Endodermal cell (in vitro differentiated cells): ENCODE measurements at regions not wholly inside any gene's neighbourhood (a gene's known extent, or its start where the extent isn't known, plus 50 kb on each side); places are given as distances from the start of the nearest gene placed in this dataset.

Experiments
- DNase-seq: peaks from one replicate; pipeline ENCODE4 v3.0.0-alpha.2; 2017
- H3K27ac ChIP-seq: 2 replicates; pipeline ENCODE4 v1.5.1; 2013; ENCODE audit warnings: mild to moderate bottlenecking, low read depth, low read length, moderate library complexity
- H3K27me3 ChIP-seq: 2 replicates; pipeline ENCODE4 v1.6.1; 2013; ENCODE audit warnings: mild to moderate bottlenecking, low read length, moderate library complexity; ENCODE audit not compliant: insufficient read depth, control insufficient read depth, poor library complexity, severe bottlenecking
- H3K36me3 ChIP-seq: 2 replicates; pipeline ENCODE4 v1.7.0; 2013; ENCODE audit warnings: mild to moderate bottlenecking, low read length, moderate library complexity; ENCODE audit not compliant: control insufficient read depth, insufficient read depth
- H3K4me1 ChIP-seq: one replicate; pipeline ENCODE4 v1.7.0; 2013; ENCODE audit warnings: low read length; ENCODE audit not compliant: control insufficient read depth, insufficient read depth
- H3K4me3 ChIP-seq: 2 replicates; pipeline ENCODE4 v1.5.1; 2013; ENCODE audit warnings: mild to moderate bottlenecking, low read length, moderate library complexity
- H3K9ac ChIP-seq: 2 replicates; pipeline ENCODE4 v1.6.1; 2013; ENCODE audit warnings: mild to moderate bottlenecking, low read length, moderate library complexity; ENCODE audit not compliant: poor library complexity, severe bottlenecking; ENCODE audit errors: extremely low read depth
- H3K9me3 ChIP-seq: 2 replicates; pipeline ENCODE4 v1.6.1; 2013; ENCODE audit warnings: mild to moderate bottlenecking, low read length, moderate library complexity; ENCODE audit not compliant: control insufficient read depth
- H3K27ac Mint-ChIP-seq: 2 replicates; pipeline ENCODE4 v1.8.0; 2020; ENCODE audit warnings: mixed read lengths
- H3K27me3 Mint-ChIP-seq: 2 replicates; pipeline ENCODE4 v1.8.0; 2021; ENCODE audit warnings: mild to moderate bottlenecking, mixed read lengths; ENCODE audit not compliant: insufficient read depth
- H3K36me3 Mint-ChIP-seq: 2 replicates; pipeline ENCODE4 v1.8.0; 2020; ENCODE audit warnings: low read depth, mixed read lengths
- H3K4me1 Mint-ChIP-seq: 2 replicates; pipeline ENCODE4 v1.8.0; 2020; ENCODE audit warnings: mixed read lengths
- H3K4me3 Mint-ChIP-seq: 2 replicates; pipeline ENCODE4 v1.8.0; 2020; ENCODE audit warnings: mild to moderate bottlenecking, moderate library complexity, mixed read lengths
- H3K9me3 Mint-ChIP-seq: 2 replicates; pipeline ENCODE4 v1.8.0; 2020; ENCODE audit warnings: mild to moderate bottlenecking, mixed read lengths
- WGBS, 2 experiments: methylation state at CpG; one replicate each; pipeline versions ENCODE4 v1.1.5 to v1.1.7; 2013; ENCODE audit warnings: missing lambda C conversion rate in 2 of 2, mixed read lengths in 1 of 2; ENCODE audit not compliant: insufficient coverage in 1 of 2, insufficient read length in 1 of 2; 5-methylcytosine and 5-hydroxymethylcytosine counted together
- TF ChIP-seq, protein P1 (sequence below): fragments of 200-600 bp; sonication (generic); conservative IDR thresholded peaks from 2 replicates; pipeline ENCODE4 v1.5.0; 2021; ENCODE audit warnings: antibody characterized with exemption, mild to moderate bottlenecking

DNA sequence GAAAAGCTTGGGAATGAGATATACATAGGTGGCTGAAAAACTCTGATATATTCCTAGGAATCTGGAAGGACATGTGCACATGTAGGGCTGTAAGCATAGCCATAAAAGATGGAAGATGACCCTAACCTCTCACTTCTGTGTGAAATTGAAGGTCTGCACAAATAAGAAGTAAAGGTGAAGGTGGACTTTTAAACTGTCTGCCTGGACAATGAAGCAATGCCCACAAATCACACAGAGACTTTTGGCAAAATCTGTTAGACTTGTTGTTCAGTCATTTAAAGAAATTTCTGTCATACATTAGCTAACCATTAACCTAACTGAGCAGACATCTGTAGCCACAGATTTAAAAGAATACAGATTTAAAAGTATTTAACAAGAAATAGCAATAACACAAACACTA, 65.3 kb upstream of the CCDC178 start:
- Mint-ChIP-seq H3K4me3 (no peak overlapping the region), H3K27me3 (no peaks in the 10 kb centered on the region), H3K27ac (no peak overlapping the region), H3K4me1 (no peaks in the 10 kb centered on the region), H3K36me3 (no peaks in the 10 kb centered on the region), H3K9me3 (no peaks in the 10 kb centered on the region)
- no peak overlapping the region for H3K4me3 ChIP-seq
- no peak overlapping the region for H3K27ac ChIP-seq
- no peaks in the 10 kb centered on the region for H3K36me3 ChIP-seq
- DNase-seq: no peak
- TF ChIP-seq, protein P1, sequence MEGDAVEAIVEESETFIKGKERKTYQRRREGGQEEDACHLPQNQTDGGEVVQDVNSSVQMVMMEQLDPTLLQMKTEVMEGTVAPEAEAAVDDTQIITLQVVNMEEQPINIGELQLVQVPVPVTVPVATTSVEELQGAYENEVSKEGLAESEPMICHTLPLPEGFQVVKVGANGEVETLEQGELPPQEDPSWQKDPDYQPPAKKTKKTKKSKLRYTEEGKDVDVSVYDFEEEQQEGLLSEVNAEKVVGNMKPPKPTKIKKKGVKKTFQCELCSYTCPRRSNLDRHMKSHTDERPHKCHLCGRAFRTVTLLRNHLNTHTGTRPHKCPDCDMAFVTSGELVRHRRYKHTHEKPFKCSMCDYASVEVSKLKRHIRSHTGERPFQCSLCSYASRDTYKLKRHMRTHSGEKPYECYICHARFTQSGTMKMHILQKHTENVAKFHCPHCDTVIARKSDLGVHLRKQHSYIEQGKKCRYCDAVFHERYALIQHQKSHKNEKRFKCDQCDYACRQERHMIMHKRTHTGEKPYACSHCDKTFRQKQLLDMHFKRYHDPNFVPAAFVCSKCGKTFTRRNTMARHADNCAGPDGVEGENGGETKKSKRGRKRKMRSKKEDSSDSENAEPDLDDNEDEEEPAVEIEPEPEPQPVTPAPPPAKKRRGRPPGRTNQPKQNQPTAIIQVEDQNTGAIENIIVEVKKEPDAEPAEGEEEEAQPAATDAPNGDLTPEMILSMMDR: no peak
- H3K9me3 ChIP-seq: no peaks in the 10 kb centered on the region
- H3K4me1 ChIP-seq: no peaks in the 10 kb centered on the region
- no peaks in the 10 kb centered on the region for H3K27me3 ChIP-seq
- H3K9ac ChIP-seq: no peak overlapping the region

DNA sequence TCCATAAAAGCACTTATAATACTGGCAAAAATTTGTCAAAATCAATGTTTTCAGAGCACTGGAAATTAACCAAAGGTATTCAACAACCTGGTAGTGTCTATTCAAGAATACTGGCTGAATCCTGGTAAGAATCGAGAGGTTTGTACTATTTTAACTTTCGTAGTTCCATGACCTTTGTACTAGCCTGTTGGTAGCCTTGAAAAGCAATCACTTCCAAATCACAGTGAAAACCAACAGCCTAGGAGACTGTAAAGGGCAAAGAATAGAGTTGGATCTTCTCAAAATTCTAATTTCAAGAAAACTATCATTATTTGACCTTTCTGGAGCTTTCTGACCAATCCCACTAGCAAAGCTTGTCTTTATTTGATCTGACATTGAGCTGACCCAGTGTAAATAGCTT, 64.8 kb upstream of the CCDC178 start:
- Mint-ChIP-seq H3K4me1 (no peaks in the 10 kb centered on the region), H3K9me3 (no peaks in the 10 kb centered on the region), H3K36me3 (no peaks in the 10 kb centered on the region), H3K4me3 (no peak overlapping the region), H3K27ac (no peak overlapping the region), H3K27me3 (no peaks in the 10 kb centered on the region)
- no peak overlapping the region for H3K27ac ChIP-seq
- H3K4me3 ChIP-seq: no peak overlapping the region
- no peak overlapping the region for H3K9ac ChIP-seq
- TF ChIP-seq, protein P1: no peak
- no peaks in the 10 kb centered on the region for H3K36me3 ChIP-seq
- H3K27me3 ChIP-seq: no peaks in the 10 kb centered on the region
- no peaks in the 10 kb centered on the region for H3K9me3 ChIP-seq
- H3K4me1 ChIP-seq: no peaks in the 10 kb centered on the region
- 95 to 100% methylated on average over 2 of the region's 2 CpGs for WGBS, 2 experiments
- DNase-seq: no peak

DNA sequence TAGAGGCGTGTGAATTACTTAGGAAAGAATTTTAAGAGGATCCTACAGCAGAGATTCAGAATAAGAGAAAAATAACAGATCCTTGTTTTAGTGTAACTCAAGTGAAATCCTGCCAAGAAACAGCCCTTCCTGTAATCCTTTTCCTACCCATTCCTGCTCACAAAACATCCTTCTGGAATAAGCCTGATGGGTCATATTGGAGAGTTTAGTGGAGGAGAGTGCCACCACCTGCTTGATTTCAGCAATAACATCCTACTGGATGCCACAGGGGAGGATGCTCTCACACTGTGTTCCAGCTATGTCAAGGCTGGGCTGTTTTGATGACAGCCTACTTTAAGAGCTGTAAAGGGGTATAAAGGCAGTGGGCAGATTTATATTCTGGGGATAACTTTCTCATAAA, 54.8 kb upstream of the CCDC178 start:
- Mint-ChIP-seq H3K27me3 (no peaks in the 10 kb centered on the region), H3K9me3 (no peaks in the 10 kb centered on the region), H3K4me3 (no peak overlapping the region), H3K36me3 (no peaks in the 10 kb centered on the region), H3K4me1 (no peaks in the 10 kb centered on the region), H3K27ac (no peak overlapping the region)
- TF ChIP-seq, protein P1: peak; percentile 82
- no peak overlapping the region for H3K9ac ChIP-seq
- no peaks in the 10 kb centered on the region for H3K36me3 ChIP-seq
- DNase-seq: peak; percentile 81
- H3K27ac ChIP-seq: no peak overlapping the region
- no peaks in the 10 kb centered on the region for H3K27me3 ChIP-seq
- WGBS, 2 experiments: 96 to 100% methylated on average over 1 of the region's 1 CpG
- no peak overlapping the region for H3K4me3 ChIP-seq
- H3K9me3 ChIP-seq: no peaks in the 10 kb centered on the region
- H3K4me1 ChIP-seq: no peaks in the 10 kb centered on the region
